ENCODE measurements at regions not wholly inside any gene's neighbourhood (a gene's known extent, or its start where the extent isn't known, plus 50 kb on each side); places are given as distances from the start of the nearest gene placed in this dataset.

DNA sequence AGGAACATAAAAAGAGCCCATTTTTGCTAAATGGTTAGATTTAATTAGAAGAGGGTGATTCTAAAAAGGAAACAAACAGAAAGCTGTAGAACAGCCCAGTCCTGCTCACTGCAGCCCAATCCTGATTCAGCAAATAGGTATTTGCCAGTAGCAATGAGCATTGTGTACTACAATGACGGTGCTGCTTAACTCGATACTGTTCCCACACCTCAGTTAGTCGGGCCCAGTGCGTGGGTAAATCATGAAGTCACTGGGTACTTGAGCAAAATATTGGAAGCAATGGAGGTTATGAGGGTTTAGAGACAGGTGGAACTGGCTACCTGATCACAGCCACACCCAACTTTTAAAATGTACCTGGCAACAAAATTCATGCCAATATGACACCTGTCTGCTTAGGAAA lies 101.5 kb upstream of the ADGRL2 start:
- no peak for TF ChIP-seq EZH2phosphoT487 (IDR thresholded peaks at IDR 0.05; ENCODE audit: low read length)
- TF ChIP-seq, protein P1, sequence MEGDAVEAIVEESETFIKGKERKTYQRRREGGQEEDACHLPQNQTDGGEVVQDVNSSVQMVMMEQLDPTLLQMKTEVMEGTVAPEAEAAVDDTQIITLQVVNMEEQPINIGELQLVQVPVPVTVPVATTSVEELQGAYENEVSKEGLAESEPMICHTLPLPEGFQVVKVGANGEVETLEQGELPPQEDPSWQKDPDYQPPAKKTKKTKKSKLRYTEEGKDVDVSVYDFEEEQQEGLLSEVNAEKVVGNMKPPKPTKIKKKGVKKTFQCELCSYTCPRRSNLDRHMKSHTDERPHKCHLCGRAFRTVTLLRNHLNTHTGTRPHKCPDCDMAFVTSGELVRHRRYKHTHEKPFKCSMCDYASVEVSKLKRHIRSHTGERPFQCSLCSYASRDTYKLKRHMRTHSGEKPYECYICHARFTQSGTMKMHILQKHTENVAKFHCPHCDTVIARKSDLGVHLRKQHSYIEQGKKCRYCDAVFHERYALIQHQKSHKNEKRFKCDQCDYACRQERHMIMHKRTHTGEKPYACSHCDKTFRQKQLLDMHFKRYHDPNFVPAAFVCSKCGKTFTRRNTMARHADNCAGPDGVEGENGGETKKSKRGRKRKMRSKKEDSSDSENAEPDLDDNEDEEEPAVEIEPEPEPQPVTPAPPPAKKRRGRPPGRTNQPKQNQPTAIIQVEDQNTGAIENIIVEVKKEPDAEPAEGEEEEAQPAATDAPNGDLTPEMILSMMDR (IDR thresholded peaks at IDR 0.05; ENCODE audit: low read length) = no peak
- no peak for TF ChIP-seq EZH2 (optimal IDR thresholded peaks at IDR 0.05; ENCODE audit: low read depth, low read length)

Measured in MM.1S (cell line).